GM23338 (cell line): ENCODE measurements at regions not wholly inside any gene's neighbourhood (a gene's known extent, or its start where the extent isn't known, plus 50 kb on each side); places are given as distances from the start of the nearest gene placed in this dataset.

ENCODE experiments used
- CREB1 ChIP-seq: fragments of 250-450 bp; sonication (Bioruptor Pico); IDR thresholded peaks from 2 replicates; pipeline ENCODE4 v1.5.0; 2020; ENCODE audit warnings: low read depth, mild to moderate bottlenecking, moderate library complexity
- CTCF ChIP-seq, 2 experiments: fragments of 200-600 bp in 1 of 2; sonication (generic) in 1 of 2; conservative IDR thresholded peaks; 2 replicates each; pipeline versions ENCODE4 v1.5.1 to v1.6.1; 2016 to 2017; ENCODE audit warnings: antibody characterized with exemption in 2 of 2, low read depth in 2 of 2, mild to moderate bottlenecking in 2 of 2, moderate library complexity in 1 of 2
- EZH2 ChIP-seq: fragments of 200-600 bp; sonication (generic); IDR thresholded peaks from one replicate; pipeline ENCODE4 v1.8.0; 2017; ENCODE audit warnings: antibody characterized with exemption, mild to moderate bottlenecking, low read depth; ENCODE audit not compliant: unreplicated experiment
- EZH2phosphoT487 ChIP-seq: fragments of 200-600 bp; sonication (generic); IDR thresholded peaks from one replicate; pipeline ENCODE4 v1.8.1; 2018; ENCODE audit warnings: antibody characterized with exemption; ENCODE audit not compliant: unreplicated experiment
- POLR2AphosphoS5 ChIP-seq: IDR thresholded peaks from 2 replicates; pipeline ENCODE4 v1.6.1; 2016; ENCODE audit warnings: antibody characterized with exemption, low read depth
- REST ChIP-seq: IDR thresholded peaks from one replicate; pipeline ENCODE4 v1.6.1; 2018; ENCODE audit warnings: antibody characterized with exemption; ENCODE audit not compliant: unreplicated experiment
- ZNF114 ChIP-seq: fragments of 250-450 bp; sonication (Bioruptor Pico); IDR thresholded peaks from 2 replicates; pipeline ENCODE4 v1.5.0; 2020; ENCODE audit warnings: mild to moderate bottlenecking, moderate library complexity

DNA sequence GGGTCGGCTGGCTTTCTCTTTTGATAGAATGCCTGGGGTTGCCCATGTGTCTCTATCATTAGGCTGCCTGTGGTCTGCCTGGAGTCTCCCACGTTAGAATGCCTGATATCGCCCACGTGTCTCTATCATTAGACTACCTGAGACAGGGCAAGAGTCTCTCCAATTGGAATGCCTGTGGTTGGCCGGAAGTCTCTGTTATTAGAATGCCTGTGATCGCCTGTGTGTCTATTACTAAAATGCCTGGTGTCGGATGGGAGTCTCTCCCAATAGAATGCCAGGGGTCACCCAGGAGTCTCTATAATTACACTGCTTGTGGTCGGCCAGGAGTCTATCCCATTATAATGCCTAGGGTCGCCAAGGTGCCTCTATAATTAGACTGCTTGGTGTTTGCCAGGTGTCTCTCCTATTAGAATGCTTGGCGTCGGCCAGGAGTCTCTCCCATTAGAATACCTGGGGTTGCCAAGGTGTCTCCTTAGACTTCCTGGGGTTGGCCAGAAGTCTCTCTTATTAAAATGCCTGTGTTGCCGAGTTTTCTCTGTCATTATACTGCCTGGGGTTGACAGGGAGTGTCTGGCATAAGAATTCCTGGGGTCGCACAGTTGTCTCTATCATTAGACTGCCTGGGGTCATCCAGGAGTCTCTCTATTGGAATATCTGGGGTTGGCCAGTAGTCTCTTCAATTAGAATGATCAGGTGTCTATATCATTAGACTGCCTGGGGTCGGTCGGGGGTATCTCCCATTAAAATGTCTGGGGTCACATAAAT lies 2272.8 kb downstream of the TP53TG3F start:
- TF ChIP-seq CTCF (conservative IDR thresholded peaks at IDR 0.05; ENCODE audit: low read depth in 2 of 2) (no peak), EZH2 (no peak), ZNF114 (CRISPR knock-in tag) (no peak), POLR2AphosphoS5 (no peak), EZH2phosphoT487 (no peak), CREB1 (CRISPR knock-in tag) (no peak), REST (no peak)
